SK-N-SH treated with all-trans-retinoic acid at 6 μM for 48 hours (cell line): ENCODE measurements at regions not wholly inside any gene's neighbourhood (a gene's known extent, or its start where the extent isn't known, plus 50 kb on each side); places are given as distances from the start of the nearest gene placed in this dataset.

Experiments used
- ATAC-seq: fragments of 200-7000 bp; cut with Tn5 transposase; 3 replicates; pipeline ENCODE4 v1.9.1; 2020; ENCODE audit warnings: mild to moderate bottlenecking, moderate library complexity
- ARNTL ChIP-seq: fragments of 450-650 bp; formaldehyde crosslinking; IDR thresholded peaks from 2 replicates; pipeline ENCODE4 v1.5.0; 2020; ENCODE audit warnings: low read depth, mild to moderate bottlenecking, moderate library complexity, borderline replicate concordance
- BACH2 ChIP-seq: fragments of 250-450 bp; sonication (Bioruptor Pico); IDR thresholded peaks from 2 replicates; pipeline ENCODE4 v1.9.0; 2021; ENCODE audit warnings: mild to moderate bottlenecking, borderline replicate concordance
- CSDC2 ChIP-seq: fragments of 250-450 bp; sonication (Bioruptor Pico); IDR thresholded peaks from 2 replicates; pipeline ENCODE4 v1.5.0; 2020; ENCODE audit warnings: mild to moderate bottlenecking, moderate library complexity
- ESRRG ChIP-seq: fragments of 250-450 bp; sonication (Bioruptor Pico); IDR thresholded peaks from 2 replicates; pipeline ENCODE4 v1.6.1; 2021; ENCODE audit warnings: mild to moderate bottlenecking
- GLIS3 ChIP-seq: fragments of 250-450 bp; sonication (Bioruptor Pico); IDR thresholded peaks from 2 replicates; pipeline ENCODE4 v1.5.0; 2020; ENCODE audit warnings: mild to moderate bottlenecking, moderate library complexity
- ISL1 ChIP-seq: fragments of 250-450 bp; sonication (Bioruptor Pico); IDR thresholded peaks from 2 replicates; pipeline ENCODE4 v2.1.2; 2022; ENCODE audit warnings: mild to moderate bottlenecking, moderate library complexity
- OSR1 ChIP-seq: fragments of 250-450 bp; sonication (Bioruptor Pico); IDR thresholded peaks from 2 replicates; pipeline ENCODE4 v1.8.0; 2022; ENCODE audit warnings: moderate library complexity, mild to moderate bottlenecking, inconsistent platforms
- PPARA ChIP-seq: fragments of 250-450 bp; sonication (Bioruptor Pico); IDR thresholded peaks from 2 replicates; pipeline ENCODE4 v1.5.0; 2020; ENCODE audit warnings: mild to moderate bottlenecking, borderline replicate concordance
- RARB ChIP-seq: fragments of 250-450 bp; sonication (Bioruptor Pico); IDR thresholded peaks from 2 replicates; pipeline ENCODE4 v1.8.0; 2021; ENCODE audit warnings: mild to moderate bottlenecking, moderate library complexity
- SNAI2 ChIP-seq: fragments of 250-450 bp; sonication (Bioruptor Pico); IDR thresholded peaks from 2 replicates; pipeline ENCODE4 v1.5.0; 2020; ENCODE audit warnings: mild to moderate bottlenecking, moderate library complexity
- TOX ChIP-seq: fragments of 250-450 bp; sonication (Bioruptor Pico); IDR thresholded peaks from 2 replicates; pipeline ENCODE4 v1.8.0; 2021; ENCODE audit warnings: mild to moderate bottlenecking, moderate library complexity, borderline replicate concordance
- ZC3H10 ChIP-seq: fragments of 250-450 bp; sonication (Bioruptor Pico); IDR thresholded peaks from 2 replicates; pipeline ENCODE4 v1.5.1; 2021; ENCODE audit warnings: mild to moderate bottlenecking, moderate library complexity
- ZFP3 ChIP-seq: fragments of 250-450 bp; sonication (Bioruptor Pico); IDR thresholded peaks from 2 replicates; pipeline ENCODE4 v1.5.0; 2020; ENCODE audit warnings: mild to moderate bottlenecking, moderate library complexity
- ZNF70 ChIP-seq: fragments of 450-650 bp; formaldehyde crosslinking; IDR thresholded peaks from 2 replicates; pipeline ENCODE4 v1.5.0; 2020; ENCODE audit warnings: mild to moderate bottlenecking, moderate library complexity
- ZNF8 ChIP-seq: fragments of 450-650 bp; formaldehyde crosslinking; IDR thresholded peaks from 2 replicates; pipeline ENCODE4 v1.5.0; 2020; ENCODE audit warnings: mild to moderate bottlenecking, moderate library complexity
- TF ChIP-seq, protein P1 (sequence below): fragments of 250-450 bp; sonication (Bioruptor Pico); IDR thresholded peaks from 2 replicates; pipeline ENCODE4 v1.8.0; 2021; ENCODE audit warnings: low read depth, mild to moderate bottlenecking, moderate library complexity, borderline replicate concordance
- TF ChIP-seq, protein P2 (sequence below): fragments of 250-450 bp; sonication (Bioruptor Pico); IDR thresholded peaks from 2 replicates; pipeline ENCODE4 v1.5.1; 2021; ENCODE audit warnings: mild to moderate bottlenecking, moderate library complexity
- TF ChIP-seq, protein P3 (sequence below): fragments of 250-450 bp; sonication (Bioruptor Pico); IDR thresholded peaks from 2 replicates; pipeline ENCODE4 v1.5.1; 2020; ENCODE audit warnings: low read depth, mild to moderate bottlenecking, moderate library complexity
- TF ChIP-seq, protein P4 (sequence below): fragments of 250-450 bp; sonication (Bioruptor Pico); IDR thresholded peaks from 2 replicates; pipeline ENCODE4 v1.8.0; 2020; ENCODE audit warnings: mild to moderate bottlenecking, moderate library complexity, borderline replicate concordance
- TF ChIP-seq, protein P5 (sequence below): fragments of 250-450 bp; sonication (Bioruptor Pico); IDR thresholded peaks from 2 replicates; pipeline ENCODE4 v1.5.0; 2020; ENCODE audit warnings: mild to moderate bottlenecking, moderate library complexity

DNA sequence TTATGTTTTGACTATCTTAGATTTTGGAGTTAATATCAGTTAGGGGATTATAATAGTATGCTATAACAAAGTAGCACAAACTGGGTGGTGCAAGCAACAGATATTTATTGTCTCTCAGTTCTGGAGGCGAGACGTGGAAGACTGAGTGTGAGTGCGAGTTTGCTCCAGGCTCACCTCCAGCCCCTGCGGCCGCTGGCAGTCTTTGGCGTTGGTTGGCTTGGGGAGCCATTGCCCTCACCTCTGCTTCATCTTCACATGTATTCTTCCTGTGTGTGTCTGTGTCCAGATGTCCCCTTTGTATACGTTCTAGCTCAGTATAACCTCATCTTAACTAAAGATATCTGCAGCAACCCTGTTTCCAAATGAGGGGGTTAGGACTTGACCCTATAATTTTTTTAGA lies 343.9 kb upstream of the COBL start:
- TF ChIP-seq, protein P1, sequence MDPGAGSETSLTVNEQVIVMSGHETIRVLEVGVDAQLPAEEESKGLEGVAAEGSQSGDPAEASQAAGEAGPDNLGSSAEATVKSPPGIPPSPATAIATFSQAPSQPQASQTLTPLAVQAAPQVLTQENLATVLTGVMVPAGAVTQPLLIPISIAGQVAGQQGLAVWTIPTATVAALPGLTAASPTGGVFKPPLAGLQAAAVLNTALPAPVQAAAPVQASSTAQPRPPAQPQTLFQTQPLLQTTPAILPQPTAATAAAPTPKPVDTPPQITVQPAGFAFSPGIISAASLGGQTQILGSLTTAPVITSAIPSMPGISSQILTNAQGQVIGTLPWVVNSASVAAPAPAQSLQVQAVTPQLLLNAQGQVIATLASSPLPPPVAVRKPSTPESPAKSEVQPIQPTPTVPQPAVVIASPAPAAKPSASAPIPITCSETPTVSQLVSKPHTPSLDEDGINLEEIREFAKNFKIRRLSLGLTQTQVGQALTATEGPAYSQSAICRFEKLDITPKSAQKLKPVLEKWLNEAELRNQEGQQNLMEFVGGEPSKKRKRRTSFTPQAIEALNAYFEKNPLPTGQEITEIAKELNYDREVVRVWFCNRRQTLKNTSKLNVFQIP (CRISPR knock-in tag), result no peak
- TF ChIP-seq GLIS3, result no peak
- TF ChIP-seq ARNTL (CRISPR knock-in tag), result no peak
- TF ChIP-seq, protein P2, sequence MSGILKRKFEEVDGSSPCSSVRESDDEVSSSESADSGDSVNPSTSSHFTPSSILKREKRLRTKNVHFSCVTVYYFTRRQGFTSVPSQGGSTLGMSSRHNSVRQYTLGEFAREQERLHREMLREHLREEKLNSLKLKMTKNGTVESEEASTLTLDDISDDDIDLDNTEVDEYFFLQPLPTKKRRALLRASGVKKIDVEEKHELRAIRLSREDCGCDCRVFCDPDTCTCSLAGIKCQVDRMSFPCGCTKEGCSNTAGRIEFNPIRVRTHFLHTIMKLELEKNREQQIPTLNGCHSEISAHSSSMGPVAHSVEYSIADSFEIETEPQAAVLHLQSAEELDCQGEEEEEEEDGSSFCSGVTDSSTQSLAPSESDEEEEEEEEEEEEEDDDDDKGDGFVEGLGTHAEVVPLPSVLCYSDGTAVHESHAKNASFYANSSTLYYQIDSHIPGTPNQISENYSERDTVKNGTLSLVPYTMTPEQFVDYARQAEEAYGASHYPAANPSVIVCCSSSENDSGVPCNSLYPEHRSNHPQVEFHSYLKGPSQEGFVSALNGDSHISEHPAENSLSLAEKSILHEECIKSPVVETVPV (CRISPR knock-in tag), result no peak
- no peak for TF ChIP-seq ZC3H10 (CRISPR knock-in tag)
- no peak for TF ChIP-seq SNAI2 (CRISPR knock-in tag)
- no peak for TF ChIP-seq ESRRG (CRISPR knock-in tag)
- TF ChIP-seq, protein P3, sequence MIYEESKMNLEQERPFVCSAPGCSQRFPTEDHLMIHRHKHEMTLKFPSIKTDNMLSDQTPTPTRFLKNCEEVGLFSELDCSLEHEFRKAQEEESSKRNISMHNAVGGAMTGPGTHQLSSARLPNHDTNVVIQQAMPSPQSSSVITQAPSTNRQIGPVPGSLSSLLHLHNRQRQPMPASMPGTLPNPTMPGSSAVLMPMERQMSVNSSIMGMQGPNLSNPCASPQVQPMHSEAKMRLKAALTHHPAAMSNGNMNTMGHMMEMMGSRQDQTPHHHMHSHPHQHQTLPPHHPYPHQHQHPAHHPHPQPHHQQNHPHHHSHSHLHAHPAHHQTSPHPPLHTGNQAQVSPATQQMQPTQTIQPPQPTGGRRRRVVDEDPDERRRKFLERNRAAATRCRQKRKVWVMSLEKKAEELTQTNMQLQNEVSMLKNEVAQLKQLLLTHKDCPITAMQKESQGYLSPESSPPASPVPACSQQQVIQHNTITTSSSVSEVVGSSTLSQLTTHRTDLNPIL (CRISPR knock-in tag), result no peak
- no peak for TF ChIP-seq PPARA (CRISPR knock-in tag)

DNA sequence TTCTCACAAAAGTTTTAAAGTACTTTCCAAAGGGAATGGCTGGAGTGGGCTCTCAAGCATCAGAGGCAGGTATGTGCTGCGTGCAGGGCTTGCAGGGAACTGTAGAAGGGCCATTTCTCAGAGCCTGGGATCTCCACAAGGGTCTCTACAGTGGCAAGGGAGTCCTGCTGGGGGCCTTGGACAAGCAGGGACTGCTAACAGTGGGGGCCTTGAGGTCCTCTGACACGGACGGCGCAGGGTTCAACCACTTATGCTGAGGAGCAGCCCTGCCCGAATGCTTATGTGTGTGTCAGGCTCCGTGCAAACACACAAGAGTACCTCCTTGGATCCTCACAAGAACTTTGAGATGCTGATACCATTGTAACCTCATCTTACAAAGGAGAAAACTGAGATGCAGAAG lies 342.1 kb upstream of the COBL start:
- no peak for TF ChIP-seq OSR1 (CRISPR knock-in tag)
- TF ChIP-seq, protein P3 (CRISPR knock-in tag), result no peak
- TF ChIP-seq, protein P4, sequence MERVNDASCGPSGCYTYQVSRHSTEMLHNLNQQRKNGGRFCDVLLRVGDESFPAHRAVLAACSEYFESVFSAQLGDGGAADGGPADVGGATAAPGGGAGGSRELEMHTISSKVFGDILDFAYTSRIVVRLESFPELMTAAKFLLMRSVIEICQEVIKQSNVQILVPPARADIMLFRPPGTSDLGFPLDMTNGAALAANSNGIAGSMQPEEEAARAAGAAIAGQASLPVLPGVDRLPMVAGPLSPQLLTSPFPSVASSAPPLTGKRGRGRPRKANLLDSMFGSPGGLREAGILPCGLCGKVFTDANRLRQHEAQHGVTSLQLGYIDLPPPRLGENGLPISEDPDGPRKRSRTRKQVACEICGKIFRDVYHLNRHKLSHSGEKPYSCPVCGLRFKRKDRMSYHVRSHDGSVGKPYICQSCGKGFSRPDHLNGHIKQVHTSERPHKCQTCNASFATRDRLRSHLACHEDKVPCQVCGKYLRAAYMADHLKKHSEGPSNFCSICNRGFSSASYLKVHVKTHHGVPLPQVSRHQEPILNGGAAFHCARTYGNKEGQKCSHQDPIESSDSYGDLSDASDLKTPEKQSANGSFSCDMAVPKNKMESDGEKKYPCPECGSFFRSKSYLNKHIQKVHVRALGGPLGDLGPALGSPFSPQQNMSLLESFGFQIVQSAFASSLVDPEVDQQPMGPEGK (CRISPR knock-in tag), result no peak
- TF ChIP-seq TOX, result no peak
- no peak for TF ChIP-seq ESRRG (CRISPR knock-in tag)
- ATAC-seq, result no peak

More for the DNA sequence above, 343.9 kb upstream of the COBL start:
- ATAC-seq, result no peak

DNA sequence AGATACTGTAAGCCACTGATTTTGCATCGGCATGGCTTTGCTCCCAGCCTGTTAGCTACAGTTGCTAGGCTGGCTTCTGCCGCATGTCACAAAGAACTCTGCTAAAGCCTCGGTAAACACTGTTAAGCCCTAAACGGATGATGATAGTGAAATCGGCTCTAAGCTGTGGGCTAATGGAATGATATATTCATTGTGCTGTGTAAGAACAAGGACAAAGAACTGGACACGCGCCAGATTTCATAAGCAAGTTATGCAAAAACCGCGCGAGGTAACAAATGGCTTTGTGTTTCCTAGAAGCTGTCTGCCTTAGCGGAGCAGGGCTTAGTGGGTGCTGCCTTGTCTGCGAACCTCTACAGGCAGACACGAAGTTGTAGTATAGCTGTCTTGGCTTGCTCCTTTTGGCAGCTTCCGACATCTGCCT lies 331.3 kb upstream of the COBL start:
- TF ChIP-seq ZNF70 (no peak), ZC3H10 (CRISPR knock-in tag) (no peak), RARB (no peak), CSDC2 (no peak), GLIS3 (no peak), ISL1 (CRISPR knock-in tag) (no peak), ZFP3 (CRISPR knock-in tag) (no peak)
- TF ChIP-seq, protein P4 (CRISPR knock-in tag), result no peak
- TF ChIP-seq, protein P2 (CRISPR knock-in tag), result no peak
- TF ChIP-seq, all 23 proteins: peak for 0
- no peak for ATAC-seq

DNA sequence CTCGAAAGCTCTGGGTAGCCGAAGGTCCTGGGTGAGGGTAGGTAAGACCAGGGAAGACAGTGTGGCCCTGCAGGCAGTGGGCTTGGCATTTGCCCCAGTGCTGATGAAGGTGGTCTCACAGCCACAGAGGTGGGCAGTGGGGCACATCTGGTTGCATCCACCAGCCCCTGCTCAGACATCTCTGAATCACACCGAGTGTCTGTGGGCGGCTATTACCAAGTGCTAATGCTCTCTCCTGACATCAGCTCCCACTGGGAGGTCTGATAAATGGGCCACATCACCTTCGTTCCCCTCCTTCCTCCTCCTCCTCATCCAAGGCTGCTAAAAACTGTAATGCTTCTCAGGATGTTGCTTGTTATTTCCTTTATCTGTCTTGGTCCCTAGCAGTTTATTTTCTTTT lies 330.9 kb upstream of the COBL start:
- ATAC-seq, result no peak
- TF ChIP-seq ZNF8 (CRISPR knock-in tag) (no peak), BACH2 (no peak)
- TF ChIP-seq, protein P3 (CRISPR knock-in tag), result no peak
- TF ChIP-seq, protein P5, sequence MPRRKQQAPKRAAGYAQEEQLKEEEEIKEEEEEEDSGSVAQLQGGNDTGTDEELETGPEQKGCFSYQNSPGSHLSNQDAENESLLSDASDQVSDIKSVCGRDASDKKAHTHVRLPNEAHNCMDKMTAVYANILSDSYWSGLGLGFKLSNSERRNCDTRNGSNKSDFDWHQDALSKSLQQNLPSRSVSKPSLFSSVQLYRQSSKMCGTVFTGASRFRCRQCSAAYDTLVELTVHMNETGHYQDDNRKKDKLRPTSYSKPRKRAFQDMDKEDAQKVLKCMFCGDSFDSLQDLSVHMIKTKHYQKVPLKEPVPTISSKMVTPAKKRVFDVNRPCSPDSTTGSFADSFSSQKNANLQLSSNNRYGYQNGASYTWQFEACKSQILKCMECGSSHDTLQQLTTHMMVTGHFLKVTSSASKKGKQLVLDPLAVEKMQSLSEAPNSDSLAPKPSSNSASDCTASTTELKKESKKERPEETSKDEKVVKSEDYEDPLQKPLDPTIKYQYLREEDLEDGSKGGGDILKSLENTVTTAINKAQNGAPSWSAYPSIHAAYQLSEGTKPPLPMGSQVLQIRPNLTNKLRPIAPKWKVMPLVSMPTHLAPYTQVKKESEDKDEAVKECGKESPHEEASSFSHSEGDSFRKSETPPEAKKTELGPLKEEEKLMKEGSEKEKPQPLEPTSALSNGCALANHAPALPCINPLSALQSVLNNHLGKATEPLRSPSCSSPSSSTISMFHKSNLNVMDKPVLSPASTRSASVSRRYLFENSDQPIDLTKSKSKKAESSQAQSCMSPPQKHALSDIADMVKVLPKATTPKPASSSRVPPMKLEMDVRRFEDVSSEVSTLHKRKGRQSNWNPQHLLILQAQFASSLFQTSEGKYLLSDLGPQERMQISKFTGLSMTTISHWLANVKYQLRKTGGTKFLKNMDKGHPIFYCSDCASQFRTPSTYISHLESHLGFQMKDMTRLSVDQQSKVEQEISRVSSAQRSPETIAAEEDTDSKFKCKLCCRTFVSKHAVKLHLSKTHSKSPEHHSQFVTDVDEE (CRISPR knock-in tag), result no peak
